ENCODE measurements at regions not wholly inside any gene's neighbourhood (a gene's known extent, or its start where the extent isn't known, plus 50 kb on each side); places are given as distances from the start of the nearest gene placed in this dataset.
A peak's percentile ranks its signal among the peaks of the same experiment; 100 is the strongest.

GRCh38 chr15:96672629-96673028, 342.1 kb downstream of the NR2F2 start:
- no peak for DNase-seq

- DNase-seq, result no peak
Measured at GRCh38 chr15:96678386-96678785, 347.9 kb downstream of the NR2F2 start.

GRCh38 chr15:96687388-96688107, 357.0 kb downstream of the NR2F2 start:
- DNase-seq, result no peak

GRCh38 chr15:96690733-96691132, 360.2 kb downstream of the NR2F2 start:
- DNase-seq, result no peak

- DNase-seq, result no peak
Measured at GRCh38 chr15:96692826-96693225, 362.3 kb downstream of the NR2F2 start.

- no peak for DNase-seq
Measured at GRCh38 chr15:96693515-96693914, 363.0 kb downstream of the NR2F2 start.

GRCh38 chr15:96693990-96694517, 363.6 kb downstream of the NR2F2 start:
- DNase-seq, result no peak

GRCh38 chr15:96695426-96695825, 364.9 kb downstream of the NR2F2 start:
- no peak for DNase-seq

- no peak for DNase-seq
Measured at GRCh38 chr15:96699871-96700401, 369.4 kb downstream of the NR2F2 start.

GRCh38 chr15:96700555-96700954, 370.1 kb downstream of the NR2F2 start:
- no peak for DNase-seq

GRCh38 chr15:96701443-96701842, 370.9 kb downstream of the NR2F2 start:
- DNase-seq, result no peak

- no peak for DNase-seq
Measured at GRCh38 chr15:96701877-96702276, 371.4 kb downstream of the NR2F2 start.

- DNase-seq, result no peak
Measured at GRCh38 chr15:96702589-96702988, 372.1 kb downstream of the NR2F2 start.

GRCh38 chr15:96703091-96703490, 372.6 kb downstream of the NR2F2 start:
- no peak for DNase-seq

GRCh38 chr15:96703794-96704550, 373.5 kb downstream of the NR2F2 start:
- no peak for DNase-seq

GRCh38 chr15:96716075-96716474, 385.6 kb downstream of the NR2F2 start:
- DNase-seq, result no peak

- DNase-seq, result no peak
Measured at GRCh38 chr15:96716478-96716877, 386.0 kb downstream of the NR2F2 start.

GRCh38 chr15:96720251-96720650, 389.8 kb downstream of the NR2F2 start:
- no peak for DNase-seq

- no peak for DNase-seq
Measured at GRCh38 chr15:96720656-96721055, 390.2 kb downstream of the NR2F2 start.

GRCh38 chr15:96728591-96728990, 398.1 kb downstream of the NR2F2 start:
- no peak for DNase-seq

- no peak for DNase-seq
Measured at GRCh38 chr15:96732704-96733103, 402.2 kb downstream of the NR2F2 start.

- DNase-seq, result peak; percentile 17
Measured at GRCh38 chr15:96733721-96734120, 403.2 kb downstream of the NR2F2 start.

GRCh38 chr15:96735632-96736240, 405.2 kb downstream of the NR2F2 start:
- DNase-seq, result no peak
